ENCODE measurements at regions not wholly inside any gene's neighbourhood (a gene's known extent, or its start where the extent isn't known, plus 50 kb on each side); places are given as distances from the start of the nearest gene placed in this dataset.

GRCh38 chr5:24367216-24367615 lies 277.6 kb downstream of the CDH10 start:
- Histone ChIP-seq H3K27me3 (ENCODE audit: insufficient read depth, poor library complexity, severe bottlenecking) (no peaks in the 10 kb centered on the region), H3K27ac (replicated peaks) (no peak overlapping the region), H3K4me3 (replicated peaks; ENCODE audit: insufficient read depth, low read length) (no peak overlapping the region)
- DNase-seq (ENCODE audit: low read depth in 1 of 2, low spot score in 1 of 2), result no peak
- TF ChIP-seq SPI1 (IDR thresholded peaks at IDR 0.05; ENCODE audit: borderline replicate concordance, low read depth) (no peak), POLR2AphosphoS5 (IDR thresholded peaks at IDR 0.05; ENCODE audit: low read depth) (no peak), GABPA (IDR thresholded peaks at IDR 0.05; ENCODE audit: low read depth) (no peak), CTCF (IDR thresholded peaks at IDR 0.05; ENCODE audit: insufficient read depth, low read length) (no peak), REST (IDR thresholded peaks at IDR 0.05; ENCODE audit: insufficient replicate concordance, low read depth) (no peak)

- DNase-seq (ENCODE audit: low read depth in 1 of 2, low spot score in 1 of 2), result no peak
- TF ChIP-seq REST (IDR thresholded peaks at IDR 0.05; ENCODE audit: insufficient replicate concordance, low read depth) (no peak), POLR2AphosphoS5 (IDR thresholded peaks at IDR 0.05; ENCODE audit: low read depth) (no peak), CTCF (IDR thresholded peaks at IDR 0.05; ENCODE audit: insufficient read depth, low read length) (no peak), SPI1 (IDR thresholded peaks at IDR 0.05; ENCODE audit: borderline replicate concordance, low read depth) (no peak), GABPA (IDR thresholded peaks at IDR 0.05; ENCODE audit: low read depth) (no peak)
- no peaks in the 10 kb centered on the region for H3K27me3 ChIP-seq (ENCODE audit: insufficient read depth, poor library complexity, severe bottlenecking)
- H3K4me3 ChIP-seq (replicated peaks; ENCODE audit: insufficient read depth, low read length), result no peak overlapping the region
- no peak overlapping the region for H3K27ac ChIP-seq (replicated peaks)
Observed at GRCh38 chr5:24368115-24368514, 276.7 kb downstream of the CDH10 start.

- H3K4me3 ChIP-seq (replicated peaks; ENCODE audit: insufficient read depth, low read length), result no peak overlapping the region
- H3K27ac ChIP-seq (replicated peaks), result no peak overlapping the region
- TF ChIP-seq GABPA (IDR thresholded peaks at IDR 0.05; ENCODE audit: low read depth), result no peak
- TF ChIP-seq CTCF (IDR thresholded peaks at IDR 0.05; ENCODE audit: insufficient read depth, low read length), result no peak
- TF ChIP-seq SPI1 (IDR thresholded peaks at IDR 0.05; ENCODE audit: borderline replicate concordance, low read depth), result no peak
- TF ChIP-seq REST (IDR thresholded peaks at IDR 0.05; ENCODE audit: insufficient replicate concordance, low read depth), result no peak
- no peak for TF ChIP-seq POLR2AphosphoS5 (IDR thresholded peaks at IDR 0.05; ENCODE audit: low read depth)
- no peak for DNase-seq (ENCODE audit: low read depth in 1 of 2, low spot score in 1 of 2)
- H3K27me3 ChIP-seq (ENCODE audit: insufficient read depth, poor library complexity, severe bottlenecking), result no peaks in the 10 kb centered on the region
Observed at GRCh38 chr5:24376210-24376609, 268.6 kb downstream of the CDH10 start.

All from HL-60 (cell line).